ENCODE measurements at regions not wholly inside any gene's neighbourhood (a gene's known extent, or its start where the extent isn't known, plus 50 kb on each side); places are given as distances from the start of the nearest gene placed in this dataset.

GRCh38 chr7:67519171-67519570 lies 522.5 kb downstream of the TYW1 start:
- Histone ChIP-seq H3K36me3 (ENCODE audit: insufficient read depth, low read length) (no peaks in the 10 kb centered on the region), H3K9ac (ENCODE audit: low read depth, low read length) (no peak overlapping the region), H3K4me1 (ENCODE audit: insufficient read depth, low read length) (peaks cover 4% of the 10 kb centered on the region; the same call in 1 of the 2 replicates), H3K4me3 (ENCODE audit: low read length) (no peak overlapping the region), H3K27ac (ENCODE audit: low read depth, low read length) (no peak overlapping the region), H3K9me3 (ENCODE audit: insufficient read depth, low read depth, low read length) (peaks cover 33% of the 10 kb centered on the region), H3K27me3 (ENCODE audit: insufficient read depth, low read length) (no peaks in the 10 kb centered on the region)
- 90% methylated on average over 3 of the region's 3 CpGs for WGBS

- H3K36me3 ChIP-seq (ENCODE audit: insufficient read depth, low read length) = no peaks in the 10 kb centered on the region
- H3K4me1 ChIP-seq (ENCODE audit: insufficient read depth, low read length) = peaks cover 4% of the 10 kb centered on the region; the same call in 1 of the 2 replicates
- H3K27ac ChIP-seq (ENCODE audit: low read depth, low read length) = no peak overlapping the region
- H3K4me3 ChIP-seq (ENCODE audit: low read length) = no peak overlapping the region
- H3K27me3 ChIP-seq (ENCODE audit: insufficient read depth, low read length) = no peaks in the 10 kb centered on the region
- H3K9ac ChIP-seq (ENCODE audit: low read depth, low read length) = no peak overlapping the region
- WGBS = 70% methylated on average over 3 of the region's 3 CpGs
- peaks cover 40% of the 10 kb centered on the region for H3K9me3 ChIP-seq (ENCODE audit: insufficient read depth, low read depth, low read length)
Measured at GRCh38 chr7:67522504-67522903, 525.9 kb downstream of the TYW1 start.

GRCh38 chr7:67523713-67524112 lies 527.1 kb downstream of the TYW1 start:
- H3K4me3 ChIP-seq (ENCODE audit: low read length) = no peak overlapping the region
- no peaks in the 10 kb centered on the region; the same call in 1 of the 2 replicates for H3K4me1 ChIP-seq (ENCODE audit: insufficient read depth, low read length)
- no peak overlapping the region for H3K9ac ChIP-seq (ENCODE audit: low read depth, low read length)
- H3K36me3 ChIP-seq (ENCODE audit: insufficient read depth, low read length) = no peaks in the 10 kb centered on the region
- no peaks in the 10 kb centered on the region for H3K27me3 ChIP-seq (ENCODE audit: insufficient read depth, low read length)
- no peak overlapping the region for H3K27ac ChIP-seq (ENCODE audit: low read depth, low read length)
- H3K9me3 ChIP-seq (ENCODE audit: insufficient read depth, low read depth, low read length) = peaks cover 40% of the 10 kb centered on the region
- WGBS = 94% methylated on average over 4 of the region's 4 CpGs

- Histone ChIP-seq H3K4me3 (ENCODE audit: low read length) (no peak overlapping the region), H3K9ac (ENCODE audit: low read depth, low read length) (no peak overlapping the region), H3K9me3 (ENCODE audit: insufficient read depth, low read depth, low read length) (peaks cover 36% of the 10 kb centered on the region), H3K27ac (ENCODE audit: low read depth, low read length) (no peak overlapping the region; the same call in 1 of the 2 replicates), H3K4me1 (ENCODE audit: insufficient read depth, low read length) (no peaks in the 10 kb centered on the region; the same call in 1 of the 2 replicates), H3K27me3 (ENCODE audit: insufficient read depth, low read length) (no peaks in the 10 kb centered on the region), H3K36me3 (ENCODE audit: insufficient read depth, low read length) (no peaks in the 10 kb centered on the region)
- 37% methylated on average over 4 of the region's 4 CpGs for WGBS
Measured at GRCh38 chr7:67525588-67525987, 529.0 kb downstream of the TYW1 start.

- H3K4me1 ChIP-seq (ENCODE audit: insufficient read depth, low read length) = no peaks in the 10 kb centered on the region
- peaks cover 2% of the 10 kb centered on the region; the same call in 1 of the 2 replicates for H3K9me3 ChIP-seq (ENCODE audit: insufficient read depth, low read depth, low read length)
- no peaks in the 10 kb centered on the region for H3K36me3 ChIP-seq (ENCODE audit: insufficient read depth, low read length)
- H3K9ac ChIP-seq (ENCODE audit: low read depth, low read length) = no peak overlapping the region
- H3K27me3 ChIP-seq (ENCODE audit: insufficient read depth, low read length) = no peaks in the 10 kb centered on the region
- no peak overlapping the region for H3K4me3 ChIP-seq (ENCODE audit: low read length)
- 94% methylated on average over 4 of the region's 8 CpGs for WGBS
- H3K27ac ChIP-seq (ENCODE audit: low read depth, low read length) = no peak overlapping the region
Measured at GRCh38 chr7:67535241-67535989, 538.8 kb downstream of the TYW1 start.

- WGBS = 96% methylated on average over 8 of the region's 8 CpGs
Measured at GRCh38 chr7:67542916-67543315, 546.3 kb downstream of the TYW1 start.

GRCh38 chr7:67547183-67547907 lies 550.7 kb downstream of the TYW1 start:
- H3K4me1 ChIP-seq (ENCODE audit: insufficient read depth, low read length) = no peaks in the 10 kb centered on the region
- H3K9ac ChIP-seq (ENCODE audit: low read depth, low read length) = no peak overlapping the region
- 96% methylated on average over 7 of the region's 7 CpGs for WGBS
- H3K4me3 ChIP-seq (ENCODE audit: low read length) = no peak overlapping the region
- H3K27me3 ChIP-seq (ENCODE audit: insufficient read depth, low read length) = no peaks in the 10 kb centered on the region
- no peaks in the 10 kb centered on the region for H3K36me3 ChIP-seq (ENCODE audit: insufficient read depth, low read length)
- no peaks in the 10 kb centered on the region for H3K9me3 ChIP-seq (ENCODE audit: insufficient read depth, low read depth, low read length)
- no peak overlapping the region for H3K27ac ChIP-seq (ENCODE audit: low read depth, low read length)

More at GRCh38 chr7:67542916-67543315, 546.3 kb downstream of the TYW1 start:
- Histone ChIP-seq H3K9ac (ENCODE audit: low read depth, low read length) (no peak overlapping the region), H3K4me1 (ENCODE audit: insufficient read depth, low read length) (no peaks in the 10 kb centered on the region), H3K4me3 (ENCODE audit: low read length) (no peak overlapping the region), H3K27ac (ENCODE audit: low read depth, low read length) (no peak overlapping the region), H3K9me3 (ENCODE audit: insufficient read depth, low read depth, low read length) (no peaks in the 10 kb centered on the region), H3K27me3 (ENCODE audit: insufficient read depth, low read length) (no peaks in the 10 kb centered on the region), H3K36me3 (ENCODE audit: insufficient read depth, low read length) (no peaks in the 10 kb centered on the region)

- H3K36me3 ChIP-seq (ENCODE audit: insufficient read depth, low read length) = no peaks in the 10 kb centered on the region
- no peak overlapping the region for H3K27ac ChIP-seq (ENCODE audit: low read depth, low read length)
- H3K9me3 ChIP-seq (ENCODE audit: insufficient read depth, low read depth, low read length) = no peaks in the 10 kb centered on the region
- no peak overlapping the region for H3K9ac ChIP-seq (ENCODE audit: low read depth, low read length)
- H3K4me1 ChIP-seq (ENCODE audit: insufficient read depth, low read length) = no peaks in the 10 kb centered on the region
- 96% methylated on average over 3 of the region's 3 CpGs for WGBS
- H3K27me3 ChIP-seq (ENCODE audit: insufficient read depth, low read length) = no peaks in the 10 kb centered on the region
- no peak overlapping the region for H3K4me3 ChIP-seq (ENCODE audit: low read length)
Measured at GRCh38 chr7:67549126-67549525, 552.5 kb downstream of the TYW1 start.

- no peaks in the 10 kb centered on the region for H3K27me3 ChIP-seq (ENCODE audit: insufficient read depth, low read length)
- no peaks in the 10 kb centered on the region for H3K9me3 ChIP-seq (ENCODE audit: insufficient read depth, low read depth, low read length)
- no peaks in the 10 kb centered on the region for H3K36me3 ChIP-seq (ENCODE audit: insufficient read depth, low read length)
- 95% methylated on average over 13 of the region's 13 CpGs for WGBS
- H3K4me1 ChIP-seq (ENCODE audit: insufficient read depth, low read length) = no peaks in the 10 kb centered on the region
- no peak overlapping the region for H3K9ac ChIP-seq (ENCODE audit: low read depth, low read length)
- H3K4me3 ChIP-seq (ENCODE audit: low read length) = no peak overlapping the region
- H3K27ac ChIP-seq (ENCODE audit: low read depth, low read length) = no peak overlapping the region
Measured at GRCh38 chr7:67550801-67551436, 554.3 kb downstream of the TYW1 start.

- Histone ChIP-seq H3K4me1 (ENCODE audit: insufficient read depth, low read length) (no peaks in the 10 kb centered on the region), H3K27me3 (ENCODE audit: insufficient read depth, low read length) (no peaks in the 10 kb centered on the region)
- whole genome bisulfite sequencing = 97% methylated on average over 5 of the region's 5 CpGs
Measured at GRCh38 chr7:67552738-67553137, 556.1 kb downstream of the TYW1 start.

GRCh38 chr7:67553378-67553777 lies 556.7 kb downstream of the TYW1 start:
- H3K9ac ChIP-seq (ENCODE audit: low read depth, low read length) = no peak overlapping the region
- H3K27ac ChIP-seq (ENCODE audit: low read depth, low read length) = no peak overlapping the region
- no peaks in the 10 kb centered on the region for H3K36me3 ChIP-seq (ENCODE audit: insufficient read depth, low read length)
- no peaks in the 10 kb centered on the region for H3K9me3 ChIP-seq (ENCODE audit: insufficient read depth, low read depth, low read length)
- WGBS = 94% methylated on average over 5 of the region's 5 CpGs
- no peak overlapping the region for H3K4me3 ChIP-seq (ENCODE audit: low read length)
- H3K27me3 ChIP-seq (ENCODE audit: insufficient read depth, low read length) = no peaks in the 10 kb centered on the region
- no peaks in the 10 kb centered on the region for H3K4me1 ChIP-seq (ENCODE audit: insufficient read depth, low read length)

More at GRCh38 chr7:67552738-67553137, 556.1 kb downstream of the TYW1 start:
- Histone ChIP-seq H3K27ac (ENCODE audit: low read depth, low read length) (no peak overlapping the region), H3K36me3 (ENCODE audit: insufficient read depth, low read length) (no peaks in the 10 kb centered on the region), H3K9ac (ENCODE audit: low read depth, low read length) (no peak overlapping the region), H3K9me3 (ENCODE audit: insufficient read depth, low read depth, low read length) (no peaks in the 10 kb centered on the region), H3K4me3 (ENCODE audit: low read length) (no peak overlapping the region)
